ENCODE measurements at regions not wholly inside any gene's neighbourhood (a gene's known extent, or its start where the extent isn't known, plus 50 kb on each side); places are given as distances from the start of the nearest gene placed in this dataset.

DNA sequence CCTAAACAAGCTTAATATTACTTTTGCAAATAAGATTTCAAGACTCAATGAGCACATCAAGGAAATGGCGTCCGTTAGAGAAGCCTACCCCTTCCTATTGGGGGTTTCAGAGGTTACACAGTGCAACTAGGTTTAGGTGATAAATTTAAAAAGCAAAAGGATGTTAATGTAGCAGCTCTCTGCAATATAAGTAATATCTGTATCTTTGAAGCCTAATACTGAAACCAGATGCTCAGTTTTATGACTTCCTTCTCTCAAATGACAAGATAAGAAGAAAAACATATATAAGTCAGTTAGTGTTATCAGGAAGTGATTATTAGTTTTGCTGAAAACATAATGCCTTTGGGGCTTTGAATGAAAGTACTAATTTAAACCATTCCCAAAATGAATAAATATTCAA lies 54.3 kb upstream of the MED13 start:
- in situ Hi-C loops (cut with HindIII; ENCODE audit: low sequenced_read_pairs), result no loop called here
